ENCODE measurements at regions not wholly inside any gene's neighbourhood (a gene's known extent, or its start where the extent isn't known, plus 50 kb on each side); places are given as distances from the start of the nearest gene placed in this dataset.

- no peak for DNase-seq (ENCODE audit: low read depth)
These were observed 510.4 kb downstream of the PSAT1 start for GRCh38 chr9:78807286-78807685.

- no peak for DNase-seq (ENCODE audit: low read depth)
These were observed 511.1 kb downstream of the PSAT1 start for GRCh38 chr9:78808048-78808447.

- no peak for DNase-seq (ENCODE audit: low read depth)
These were observed 514.8 kb downstream of the PSAT1 start for GRCh38 chr9:78811622-78812276.

DNA sequence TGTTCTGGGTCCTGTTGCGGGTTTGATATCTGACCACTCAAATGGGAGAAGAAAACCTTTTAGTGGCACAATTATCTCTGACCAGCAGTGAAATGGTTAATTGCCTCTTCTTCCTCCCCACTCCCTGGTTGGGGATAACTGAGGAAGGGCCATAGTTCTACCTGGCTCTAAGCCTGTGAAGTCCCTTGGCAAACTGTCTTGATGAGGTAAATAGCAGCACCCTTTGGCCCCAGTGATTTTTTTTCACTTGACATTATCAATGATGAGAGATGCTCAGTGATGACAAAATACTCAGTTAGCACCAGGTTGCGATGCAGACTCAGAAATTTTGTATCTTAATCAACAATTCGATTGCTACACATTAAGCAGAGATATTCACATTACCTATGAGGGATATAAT lies 515.7 kb downstream of the PSAT1 start:
- no peak for DNase-seq (ENCODE audit: low read depth)

DNA sequence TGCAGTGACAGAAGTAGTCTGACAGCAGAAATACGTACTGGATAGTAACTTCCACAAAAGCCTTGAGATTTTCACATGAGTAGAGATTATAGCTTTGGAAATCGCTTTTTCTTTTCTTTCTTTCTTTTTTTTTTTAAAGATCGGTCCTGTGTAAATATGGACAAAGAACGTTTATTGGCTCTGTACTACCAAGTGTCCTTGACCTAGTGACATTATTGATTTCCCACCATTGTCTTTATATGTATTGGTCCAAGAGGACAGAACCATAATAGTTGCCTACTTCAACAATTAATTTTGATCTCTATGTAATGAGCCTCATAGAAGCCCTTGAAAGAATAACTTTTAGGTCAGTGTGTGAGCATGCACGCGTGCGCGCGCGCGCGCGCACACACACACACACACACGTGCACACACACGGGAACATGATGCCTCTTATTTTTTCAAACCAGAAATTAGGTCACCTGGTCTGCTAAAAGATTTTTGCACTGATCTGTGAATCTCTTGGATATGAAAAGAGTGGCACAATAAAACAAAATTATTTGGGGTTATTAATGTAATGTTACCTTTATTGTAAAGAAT lies 516.8 kb downstream of the PSAT1 start:
- no peak for DNase-seq (ENCODE audit: low read depth)

DNA sequence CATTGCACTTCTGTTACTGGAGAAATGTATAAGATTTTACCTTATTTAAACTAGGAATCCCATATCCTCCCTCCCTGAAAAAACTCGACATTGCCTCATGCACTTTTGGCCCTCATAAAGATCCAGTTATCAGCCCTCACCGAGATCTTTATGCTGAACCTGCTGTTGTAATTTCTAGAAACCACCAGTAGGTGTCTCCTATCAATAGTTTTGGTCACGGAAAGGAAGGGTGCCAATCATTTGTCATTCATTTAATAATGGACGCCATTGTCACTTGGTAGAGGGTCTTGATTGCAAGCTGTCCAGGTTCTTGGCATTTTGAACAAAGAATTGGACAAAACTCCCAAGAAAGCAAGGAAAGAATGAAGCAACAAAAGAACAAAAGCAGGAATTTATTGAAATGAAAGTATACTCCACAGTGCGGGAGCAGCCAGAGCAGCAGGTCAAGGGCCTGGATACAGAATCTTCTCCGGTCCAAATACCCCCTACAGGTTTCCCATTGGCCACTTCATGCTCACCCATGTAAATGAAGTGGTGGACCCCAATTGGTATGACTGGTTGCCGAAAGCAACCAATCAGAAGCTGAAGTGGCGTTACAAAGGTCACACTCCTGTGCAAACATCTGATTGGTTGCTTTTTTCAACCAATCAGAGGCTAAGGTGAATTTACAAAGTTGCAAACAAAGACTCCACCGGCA lies 524.3 kb downstream of the PSAT1 start:
- no peak for DNase-seq (ENCODE audit: low read depth)

DNA sequence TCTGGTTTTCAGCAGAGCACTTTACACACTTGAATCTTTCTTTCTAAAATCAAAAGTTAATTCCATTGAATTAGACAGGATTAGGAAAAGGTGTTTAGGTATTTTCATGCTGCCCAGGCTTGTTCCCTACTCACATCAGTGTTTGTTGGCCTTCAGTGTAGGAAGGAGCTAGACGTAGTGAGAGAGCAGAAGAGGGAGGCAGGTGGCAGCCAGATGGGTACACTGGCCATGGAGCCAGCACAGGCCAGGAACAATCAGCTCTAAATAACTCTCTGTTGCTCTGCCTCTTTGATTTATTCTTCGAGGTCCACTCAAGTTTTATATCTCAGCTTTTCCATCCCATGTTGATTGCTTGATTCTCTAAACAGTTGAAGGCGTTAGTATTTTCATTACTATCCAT lies 529.6 kb downstream of the PSAT1 start:
- DNase-seq (ENCODE audit: low read depth): no peak

DNA sequence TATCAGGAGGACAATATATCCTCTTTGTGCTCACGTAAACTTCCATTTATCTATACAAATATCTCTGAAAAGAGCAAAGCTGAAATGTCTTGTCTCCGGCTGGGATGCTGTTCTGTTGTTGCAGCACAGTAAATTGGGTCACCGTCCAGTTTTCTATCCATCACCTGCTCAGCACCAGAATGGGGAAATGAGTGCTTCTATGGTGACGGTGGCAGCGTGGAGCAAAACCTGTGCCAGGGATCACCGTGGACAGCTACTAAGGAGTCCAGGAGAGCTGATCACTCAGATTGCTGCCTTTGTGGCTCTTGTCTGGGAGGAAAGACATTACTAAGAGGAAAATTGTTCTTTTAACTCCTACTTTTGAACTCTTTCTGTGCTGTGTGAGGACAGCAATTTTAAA lies 531.6 kb downstream of the PSAT1 start:
- DNase-seq (ENCODE audit: low read depth): no peak

- DNase-seq (ENCODE audit: low read depth): no peak
These were observed 533.4 kb downstream of the PSAT1 start for GRCh38 chr9:78830301-78830700.

- DNase-seq (ENCODE audit: low read depth): no peak
These were observed 534.8 kb downstream of the PSAT1 start for GRCh38 chr9:78831726-78832125.

- no peak for DNase-seq (ENCODE audit: low read depth)
These were observed 539.1 kb downstream of the PSAT1 start for GRCh38 chr9:78835928-78836450.

- no peak for DNase-seq (ENCODE audit: low read depth)
These were observed 542.3 kb downstream of the PSAT1 start for GRCh38 chr9:78839252-78839651.

- DNase-seq (ENCODE audit: low read depth): no peak
These were observed 551.1 kb downstream of the PSAT1 start for GRCh38 chr9:78848061-78848460.

DNA sequence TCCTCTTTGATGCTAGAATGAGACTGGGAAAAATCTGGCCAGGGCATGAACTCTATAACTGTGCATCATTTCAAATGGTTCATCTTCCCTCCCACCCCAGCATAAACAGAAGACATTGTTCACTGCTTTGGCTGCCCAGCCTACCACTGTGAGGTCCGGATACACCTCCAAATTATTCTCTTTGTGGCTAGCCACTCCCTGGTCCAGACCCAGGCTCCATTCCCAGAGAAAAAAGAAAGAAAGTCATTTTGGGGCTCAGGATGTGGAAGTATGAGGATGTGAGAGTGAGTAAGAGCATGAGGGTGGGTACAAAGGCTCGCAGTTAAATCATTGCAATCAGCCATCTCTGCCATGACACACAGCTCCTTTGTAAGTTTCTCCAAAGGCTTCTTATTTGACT lies 559.2 kb downstream of the PSAT1 start:
- no peak for DNase-seq (ENCODE audit: low read depth)

GRCh38 chr9:78856781-78857180 lies 559.9 kb downstream of the PSAT1 start:
- DNase-seq (ENCODE audit: low read depth): no peak

DNA sequence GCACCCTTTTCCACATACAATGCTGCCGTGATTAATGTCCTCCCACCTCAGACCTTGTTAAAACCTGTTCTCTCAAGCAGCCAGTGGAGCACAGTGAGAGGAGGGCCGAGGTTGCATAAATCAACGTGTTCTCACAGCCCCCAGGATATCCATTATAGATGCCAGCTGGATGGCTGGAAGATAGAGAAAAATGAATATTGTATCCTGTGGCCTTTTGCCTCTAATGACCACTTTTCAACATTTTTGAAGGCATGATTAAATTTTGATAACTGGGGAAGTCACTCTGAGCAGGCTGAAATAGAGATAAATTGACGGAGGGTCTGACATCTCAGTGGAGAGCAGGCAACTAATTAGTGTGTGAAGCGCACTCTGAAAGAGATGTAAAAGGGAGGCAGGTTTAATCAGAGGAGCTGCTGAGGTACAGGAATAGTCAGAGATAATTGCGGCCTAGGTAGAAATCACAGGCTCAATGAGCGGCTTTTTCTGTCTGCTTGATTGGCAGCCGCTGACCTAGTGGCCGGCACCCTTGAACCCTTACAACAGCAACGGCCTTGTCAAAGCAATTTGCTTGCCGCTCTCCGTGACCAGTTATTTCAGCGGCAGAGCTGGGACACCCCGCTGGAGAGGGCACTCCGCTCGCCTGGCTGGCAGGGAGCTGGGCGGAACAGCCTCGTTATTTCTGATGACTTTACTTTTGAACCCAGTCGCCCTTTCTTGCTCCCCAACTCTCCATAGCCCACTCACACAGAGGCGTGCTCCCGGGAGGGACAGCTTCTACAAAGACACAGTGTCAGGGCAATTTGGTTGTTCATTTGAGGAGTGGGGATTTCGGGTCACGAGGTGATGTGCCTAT lies 560.7 kb downstream of the PSAT1 start:
- DNase-seq (ENCODE audit: low read depth): no peak

GRCh38 chr9:78858266-78858665 lies 561.3 kb downstream of the PSAT1 start:
- no peak for DNase-seq (ENCODE audit: low read depth)

- DNase-seq (ENCODE audit: low read depth): no peak
These were observed 564.0 kb downstream of the PSAT1 start for GRCh38 chr9:78860801-78861475.

DNA sequence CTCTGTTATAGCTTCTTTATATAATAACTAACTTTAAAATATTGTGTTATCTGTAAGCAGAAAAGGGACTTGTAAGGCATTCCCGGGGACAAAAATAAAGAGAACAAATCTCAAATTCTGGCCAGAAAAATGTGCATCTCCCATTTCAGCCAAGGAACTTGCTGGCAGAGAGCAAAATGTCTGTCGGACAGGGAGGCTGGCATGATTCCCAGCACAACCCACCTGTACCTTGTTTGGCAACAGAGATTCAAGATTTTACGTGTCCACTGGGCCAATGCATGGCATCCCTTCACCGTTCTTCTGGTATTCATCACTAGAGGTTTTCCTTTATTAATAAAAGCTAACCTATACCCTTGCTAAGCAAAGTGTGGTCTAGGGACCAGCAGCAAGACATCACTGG lies 566.6 kb downstream of the PSAT1 start:
- no peak for DNase-seq (ENCODE audit: low read depth)

DNA sequence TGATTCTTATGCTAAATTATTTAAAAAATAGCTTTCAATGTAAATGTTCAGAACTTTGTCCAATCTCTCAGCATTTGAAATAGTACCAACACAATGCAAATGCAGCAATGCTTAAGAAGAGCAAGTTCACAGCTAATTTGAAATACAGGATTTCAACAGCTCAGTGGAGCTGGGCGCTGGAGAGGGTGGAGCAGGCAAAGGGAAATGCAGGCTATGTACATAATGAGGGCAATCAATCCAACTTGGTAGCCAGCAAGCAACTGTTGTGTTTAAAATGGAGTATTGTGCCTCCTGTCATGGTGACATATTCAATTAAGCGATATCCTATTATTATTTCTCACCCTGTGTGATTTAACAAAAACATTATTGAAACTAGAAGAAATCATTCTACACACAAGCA lies 568.8 kb downstream of the PSAT1 start:
- no peak for DNase-seq (ENCODE audit: low read depth)

DNA sequence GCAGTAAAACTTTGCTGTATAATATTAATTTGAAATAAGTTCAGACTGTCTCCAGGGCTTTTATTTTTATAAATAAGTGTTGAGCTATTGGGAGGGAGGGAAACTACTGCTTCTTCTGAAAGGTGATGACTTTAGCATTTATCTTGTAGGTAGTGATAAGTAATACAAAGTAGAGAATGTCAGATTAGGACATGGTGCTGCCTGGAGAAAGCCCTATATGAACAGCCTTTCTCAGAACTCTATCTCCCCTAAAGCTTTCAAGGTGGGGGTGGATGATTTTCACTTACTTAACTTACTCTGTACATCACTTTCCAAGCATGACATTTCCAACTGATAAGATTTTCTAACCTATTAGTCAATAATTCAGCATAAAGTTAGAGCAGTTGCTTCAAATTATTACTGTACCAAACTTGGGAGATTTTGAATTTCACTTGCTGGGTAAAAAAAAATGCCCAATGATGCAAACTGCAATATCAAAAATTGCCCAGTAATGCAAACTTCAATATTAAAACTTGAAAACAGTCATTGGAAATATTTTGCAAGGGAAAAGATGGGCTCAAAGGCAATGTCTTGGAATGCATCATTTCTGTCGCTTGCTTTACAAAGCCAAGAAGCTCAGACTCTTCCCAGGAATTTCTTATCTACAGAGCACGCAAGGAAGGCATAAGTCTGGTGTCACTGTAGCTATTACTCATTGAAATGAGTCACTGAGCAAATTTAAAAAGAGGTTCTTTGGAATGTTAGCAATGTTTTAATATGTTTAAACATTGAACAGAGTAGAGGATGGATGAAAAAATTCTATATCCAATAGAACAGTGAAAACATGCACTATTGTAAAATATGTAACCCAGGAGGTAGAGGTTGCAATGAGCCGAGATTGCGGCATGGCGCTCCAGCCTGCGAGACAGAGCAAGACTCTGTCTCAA lies 569.5 kb downstream of the PSAT1 start:
- DNase-seq (ENCODE audit: low read depth): no peak

Measured in stimulated activated CD8-positive, alpha-beta memory T cell treated with anti-CD3 and anti-CD28 coated beads, Interleukin-15, amount 100 ng/mL, for 24 hours (primary cell).